CD14-positive monocyte (primary cell): ENCODE measurements at regions not wholly inside any gene's neighbourhood (a gene's known extent, or its start where the extent isn't known, plus 50 kb on each side); places are given as distances from the start of the nearest gene placed in this dataset.

Experiments used
- DNase-seq, 3 donors: peaks; one replicate each; pipeline ENCODE4 v3.0.0-alpha.2; 2011 to 2022
- H2AFZ ChIP-seq: 2 replicates; pipeline ENCODE4 v1.6.0; 2012; ENCODE audit warnings: mild to moderate bottlenecking, low read depth, low read length, inconsistent platforms; ENCODE audit not compliant: insufficient read depth, poor library complexity, severe bottlenecking
- H3K27ac ChIP-seq, 2 donors: 1 replicate in 1 of 2; 2 replicates in 1 of 2; pipeline ENCODE4 v1.5.1; 2012 to 2013; ENCODE audit warnings: low read length in 2 of 2, control low read depth in 1 of 2, inconsistent platforms in 1 of 2, low read depth in 1 of 2, mild to moderate bottlenecking in 1 of 2
- H3K27me3 ChIP-seq, 2 donors: one replicate each; pipeline versions ENCODE4 v1.6.0 to v1.6.1; 2011 to 2013; ENCODE audit warnings: low read length in 2 of 2; ENCODE audit not compliant: control insufficient read depth in 2 of 2, insufficient read depth in 2 of 2
- H3K36me3 ChIP-seq, 2 donors: replicated peaks in 1 of 2; 1 replicate in 1 of 2; 2 replicates in 1 of 2; pipeline versions ENCODE4 v1.5.1 to v1.6.1; 2012 to 2013; ENCODE audit warnings: low read length in 2 of 2, control low read depth in 1 of 2, inconsistent platforms in 1 of 2, mild to moderate bottlenecking in 1 of 2; ENCODE audit not compliant: insufficient read depth in 2 of 2, control insufficient read depth in 1 of 2
- H3K4me1 ChIP-seq, 2 donors: 1 replicate in 1 of 2; 2 replicates in 1 of 2; pipeline versions ENCODE4 v1.5.1 to v1.6.1; 2012 to 2013; ENCODE audit warnings: low read length in 2 of 2, control low read depth in 1 of 2, inconsistent platforms in 1 of 2, mild to moderate bottlenecking in 1 of 2, moderate library complexity in 1 of 2; ENCODE audit not compliant: insufficient read depth in 2 of 2, control insufficient read depth in 1 of 2
- H3K4me2 ChIP-seq: replicated peaks from 2 replicates; pipeline ENCODE3; 2012; ENCODE audit warnings: low read length, moderate library complexity, mild to moderate bottlenecking; ENCODE audit not compliant: poor library complexity, severe bottlenecking; ENCODE audit errors: extremely low read depth
- H3K4me3 ChIP-seq, 3 experiments: fragments of 200-600 bp in 1 of 3; sonication (generic) in 1 of 3; replicated peaks in 1 of 3; 1 replicate in 2 of 3; 2 replicates in 1 of 3; pipeline ENCODE4 v1.5.1; 2011 to 2013; ENCODE audit warnings: low read length in 3 of 3, mild to moderate bottlenecking in 3 of 3, control low read depth in 2 of 3, low read depth in 2 of 3, inconsistent platforms in 1 of 3, moderate library complexity in 1 of 3
- H3K79me2 ChIP-seq: 2 replicates; pipeline ENCODE4 v1.6.0; 2012; ENCODE audit warnings: mild to moderate bottlenecking, control low read depth, inconsistent platforms, low read length, moderate library complexity; ENCODE audit not compliant: insufficient read depth
- H3K9ac ChIP-seq: 2 replicates; pipeline ENCODE4 v1.6.0; 2017; ENCODE audit warnings: low read length, mild to moderate bottlenecking; ENCODE audit not compliant: insufficient read depth, poor library complexity, severe bottlenecking
- H3K9me3 ChIP-seq, 2 donors: replicated peaks in 1 of 2; 1 replicate in 1 of 2; 2 replicates in 1 of 2; pipeline versions ENCODE4 v1.5.1 to v1.6.1; 2012 to 2013; ENCODE audit warnings: low read length in 2 of 2, control low read depth in 1 of 2; ENCODE audit not compliant: control insufficient read depth in 1 of 2, insufficient read depth in 1 of 2
- H4K20me1 ChIP-seq: 2 replicates; pipeline ENCODE4 v1.6.0; 2012; ENCODE audit warnings: mild to moderate bottlenecking, low read length, control low read depth, moderate library complexity; ENCODE audit not compliant: insufficient read depth
- H3K27ac Mint-ChIP-seq, 7 donors: one replicate each; pipeline ENCODE4 v1.8.0; 2020; ENCODE audit warnings: mild to moderate bottlenecking in 7 of 7, mixed read lengths in 7 of 7, moderate library complexity in 6 of 7, inconsistent platforms in 2 of 7
- H3K27me3 Mint-ChIP-seq, 3 donors: one replicate each; pipeline ENCODE4 v1.8.0; 2021 to 2022; ENCODE audit warnings: low read depth in 3 of 3, mild to moderate bottlenecking in 3 of 3, mixed read lengths in 3 of 3, moderate library complexity in 3 of 3, inconsistent platforms in 1 of 3
- H3K36me3 Mint-ChIP-seq, 2 donors: one replicate each; pipeline ENCODE4 v1.8.0; 2020; ENCODE audit warnings: mixed read lengths in 2 of 2, inconsistent platforms in 1 of 2, mild to moderate bottlenecking in 1 of 2
- H3K4me1 Mint-ChIP-seq: one replicate; pipeline ENCODE4 v1.8.0; 2020; ENCODE audit warnings: mild to moderate bottlenecking, mixed read lengths
- H3K4me3 Mint-ChIP-seq, 2 donors: one replicate each; pipeline ENCODE4 v1.8.0; 2020; ENCODE audit warnings: mild to moderate bottlenecking in 2 of 2, mixed read lengths in 2 of 2, moderate library complexity in 1 of 2
- H3K9me3 Mint-ChIP-seq, 7 donors: one replicate each; pipeline ENCODE4 v1.8.0; 2020 to 2022; ENCODE audit warnings: mixed read lengths in 7 of 7, mild to moderate bottlenecking in 6 of 7, moderate library complexity in 6 of 7, inconsistent platforms in 2 of 7
- CTCF ChIP-seq: fragments of 200-600 bp; IDR thresholded peaks from one replicate; pipeline ENCODE4 v1.8.0; 2022; ENCODE audit warnings: antibody characterized with exemption, mild to moderate bottlenecking
- WGBS: methylation state at CpG from one replicate; pipeline ENCODE4 v1.1.5; 2013; ENCODE audit warnings: missing lambda C conversion rate; ENCODE audit not compliant: insufficient coverage; 5-methylcytosine and 5-hydroxymethylcytosine counted together
- intact Hi-C, 2 donors: fragments of 100-400 bp; cut with micrococcal nuclease; formaldehyde crosslinking; loops; one replicate each; pipeline versions ENCODE4 v1.15.0 to v1.15.1; 2023

DNA sequence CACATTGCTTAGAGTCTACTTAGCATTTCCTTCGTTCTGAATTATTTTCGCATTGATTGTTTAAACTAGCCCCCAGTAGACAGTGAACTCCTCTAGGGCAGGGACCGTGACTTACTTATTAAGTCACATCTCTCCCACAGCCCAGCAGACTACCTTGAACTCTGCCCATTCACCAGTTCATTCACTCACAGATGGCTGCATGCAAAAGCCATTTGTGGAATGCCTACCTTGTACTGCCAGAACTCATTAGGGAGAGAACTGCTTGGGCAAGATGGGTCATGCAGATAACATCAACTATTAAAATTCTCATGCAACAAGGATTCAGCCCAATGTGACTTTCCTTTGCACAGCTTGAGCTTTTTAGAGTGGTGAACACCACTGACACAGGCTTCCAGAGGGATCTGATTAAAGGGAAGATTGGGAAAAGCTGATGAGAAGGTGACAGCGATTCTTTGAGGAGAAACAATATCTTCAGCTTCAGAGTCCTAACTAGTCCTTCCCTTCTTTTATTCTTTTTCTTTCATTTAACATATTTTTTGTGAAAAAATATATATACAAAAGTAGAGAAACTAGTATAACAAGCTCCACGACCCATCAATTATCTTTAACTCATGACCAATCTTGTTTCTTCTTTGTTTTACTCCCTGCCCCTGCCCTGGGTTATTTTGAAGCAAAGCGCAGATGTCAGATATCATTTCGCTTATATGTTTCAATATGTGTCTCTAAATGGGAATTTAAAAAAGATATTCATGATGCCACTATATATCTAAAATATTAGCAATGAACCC is 273.9 kb downstream of the CDC5L start:
- Mint-ChIP-seq H3K9me3 (peaks cover 0 to 3% (median 0%) of the 10 kb centered on the region in 7 donors), H3K4me1 (no peaks in the 10 kb centered on the region), H3K36me3 (no peaks in the 10 kb centered on the region), H3K27ac (no peak overlapping the region), H3K27me3 (peaks cover 0 to 3% (median 0%) of the 10 kb centered on the region in 3 donors), H3K4me3 (no peak overlapping the region)
- Histone ChIP-seq H3K27me3 (no peaks in the 10 kb centered on the region), H3K79me2 (no peaks in the 10 kb centered on the region), H3K4me1 (no peaks in the 10 kb centered on the region), H3K9ac (no peak overlapping the region), H3K9me3 (no peaks in the 10 kb centered on the region), H3K4me3 (no peak overlapping the region), H3K4me2 (no peak overlapping the region), H3K36me3 (no peaks in the 10 kb centered on the region), H3K27ac (no peak overlapping the region), H4K20me1 (no peaks in the 10 kb centered on the region), H2AFZ (no peak overlapping the region)
- no peak for DNase-seq
- TF ChIP-seq CTCF: no peak
- 100% methylated on average over 3 of the region's 7 CpGs for WGBS
- intact Hi-C loops: no loop called here

DNA sequence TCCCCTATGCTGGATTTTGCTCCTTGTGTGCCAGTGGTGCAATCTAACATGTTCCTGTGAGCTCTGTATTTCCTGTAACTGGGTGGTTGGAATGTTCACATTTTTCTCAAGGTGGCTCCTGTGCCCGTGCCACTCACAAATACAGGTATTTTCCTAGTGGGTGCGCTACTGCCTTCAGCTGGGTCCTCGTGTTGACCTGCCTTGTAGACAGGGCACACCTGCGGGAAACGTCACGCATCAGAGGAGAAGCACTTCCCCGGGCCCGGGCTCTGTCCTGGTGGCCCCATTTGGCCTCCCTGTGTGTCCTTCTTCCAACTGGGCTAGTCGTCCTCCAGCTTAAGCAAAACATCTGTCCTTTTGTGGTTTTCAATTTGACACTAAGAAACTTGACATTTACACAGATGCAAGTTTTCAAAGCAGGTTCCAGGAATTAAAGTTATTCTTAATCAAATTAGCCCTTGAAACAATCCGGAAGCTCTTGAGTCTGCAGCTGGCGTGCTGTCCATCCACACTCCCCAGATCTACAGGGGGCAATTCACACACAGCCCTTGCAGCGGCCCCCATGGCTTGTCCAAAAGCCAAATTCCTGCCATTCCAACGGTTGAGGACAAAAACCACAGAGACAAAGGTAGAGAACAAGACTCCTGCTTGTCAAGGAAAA is 275.1 kb downstream of the CDC5L start:
- Mint-ChIP-seq H3K27me3 (peaks cover 0 to 3% (median 0%) of the 10 kb centered on the region in 3 donors), H3K27ac (no peak overlapping the region), H3K4me1 (no peaks in the 10 kb centered on the region), H3K9me3 (peaks cover 0 to 3% (median 0%) of the 10 kb centered on the region in 7 donors), H3K36me3 (no peaks in the 10 kb centered on the region), H3K4me3 (no peak overlapping the region)
- intact Hi-C loops: no loop called here
- no peaks in the 10 kb centered on the region for H3K4me1 ChIP-seq
- H3K36me3 ChIP-seq: no peaks in the 10 kb centered on the region
- no peak for TF ChIP-seq CTCF
- no peaks in the 10 kb centered on the region for H3K79me2 ChIP-seq
- H4K20me1 ChIP-seq: no peaks in the 10 kb centered on the region
- H3K9ac ChIP-seq: no peak overlapping the region
- no peak overlapping the region for H3K27ac ChIP-seq
- WGBS: 68% methylated on average over 13 of the region's 13 CpGs
- DNase-seq: no peak
- H3K4me3 ChIP-seq: no peak overlapping the region
- H3K9me3 ChIP-seq: no peaks in the 10 kb centered on the region
- no peaks in the 10 kb centered on the region for H3K27me3 ChIP-seq
- no peak overlapping the region for H2AFZ ChIP-seq
- H3K4me2 ChIP-seq: no peak overlapping the region
